ENCODE measurements at regions not wholly inside any gene's neighbourhood (a gene's known extent, or its start where the extent isn't known, plus 50 kb on each side); places are given as distances from the start of the nearest gene placed in this dataset.

- H3K4me3 ChIP-seq (replicated peaks; ENCODE audit: low read depth, low read length), result no peak overlapping the region
- no peak for TF ChIP-seq CTCF (IDR thresholded peaks at IDR 0.05; ENCODE audit: low read length, missing control alignments)
- no peak for DNase-seq (ENCODE audit: low read depth)
These were observed 276.7 kb downstream of the PARN start for GRCh38 chr16:14353340-14353739.

GRCh38 chr16:14351647-14352046 lies 278.4 kb downstream of the PARN start:
- no peak overlapping the region for H3K4me3 ChIP-seq (replicated peaks; ENCODE audit: low read depth, low read length)
- no peak for DNase-seq (ENCODE audit: low read depth)
- no peak for TF ChIP-seq CTCF (IDR thresholded peaks at IDR 0.05; ENCODE audit: low read length, missing control alignments)

GRCh38 chr16:14350626-14351025 lies 279.4 kb downstream of the PARN start:
- no peak overlapping the region for H3K4me3 ChIP-seq (replicated peaks; ENCODE audit: low read depth, low read length)
- DNase-seq (ENCODE audit: low read depth), result no peak
- no peak for TF ChIP-seq CTCF (IDR thresholded peaks at IDR 0.05; ENCODE audit: low read length, missing control alignments)

- no peak for TF ChIP-seq CTCF (IDR thresholded peaks at IDR 0.05; ENCODE audit: low read length, missing control alignments)
- no peak overlapping the region for H3K4me3 ChIP-seq (replicated peaks; ENCODE audit: low read depth, low read length)
- DNase-seq (ENCODE audit: low read depth), result no peak
These were observed 279.0 kb downstream of the MRTFB start for GRCh38 chr16:14350081-14350480.

- no peak overlapping the region for H3K4me3 ChIP-seq (replicated peaks; ENCODE audit: low read depth, low read length)
- no peak for DNase-seq (ENCODE audit: low read depth)
- no peak for TF ChIP-seq CTCF (IDR thresholded peaks at IDR 0.05; ENCODE audit: low read length, missing control alignments)
These were observed 276.6 kb downstream of the MRTFB start for GRCh38 chr16:14347706-14348105.

GRCh38 chr16:14346278-14347142 lies 275.4 kb downstream of the MRTFB start:
- H3K4me3 ChIP-seq (replicated peaks; ENCODE audit: low read depth, low read length), result no peak overlapping the region
- TF ChIP-seq CTCF (IDR thresholded peaks at IDR 0.05; ENCODE audit: low read length, missing control alignments), result no peak
- no peak for DNase-seq (ENCODE audit: low read depth)

All from fibroblast of pulmonary artery (primary cell).